Gastroesophageal sphincter (tissue), 4 donors: ENCODE measurements at regions not wholly inside any gene's neighbourhood (a gene's known extent, or its start where the extent isn't known, plus 50 kb on each side); places are given as distances from the start of the nearest gene placed in this dataset.

Experiments
- ATAC-seq: fragments of 150-250 bp; one replicate; pipeline ENCODE4 v1.9.1; 2016; ENCODE audit warnings: mild to moderate bottlenecking, moderate library complexity
- H3K27ac ChIP-seq, 4 donors: fragments of 200-600 bp; sonication (generic) in 3 of 4; 1 replicate in 3 of 4; 2 replicates in 1 of 4; pipeline ENCODE4 v1.5.1; 2016 to 2019
- H3K27me3 ChIP-seq: fragments of 200-600 bp; sonication (generic); one replicate; pipeline ENCODE4 v1.5.1; 2019
- H3K36me3 ChIP-seq, 2 donors: fragments of 200-600 bp; sonication (generic); one replicate each; pipeline ENCODE4 v1.5.1; 2019; ENCODE audit warnings: control low read depth in 1 of 2
- H3K4me1 ChIP-seq, 3 donors: fragments of 200-600 bp; sonication (generic); 1 replicate in 2 of 3; 2 replicates in 1 of 3; pipeline ENCODE4 v1.5.1; 2016 to 2019; ENCODE audit warnings: control low read depth in 2 of 3
- H3K4me3 ChIP-seq, 2 donors: fragments of 200-600 bp; sonication (generic); one replicate each; pipeline ENCODE4 v1.5.1; 2019; ENCODE audit warnings: mild to moderate bottlenecking in 1 of 2, moderate library complexity in 1 of 2
- H3K9me3 ChIP-seq, 3 donors: fragments of 200-600 bp; sonication (generic); one replicate each; pipeline ENCODE4 v1.5.1; 2017 to 2019; ENCODE audit warnings: control low read depth in 2 of 3
- EP300 ChIP-seq: sonication (generic); formaldehyde crosslinking; IDR thresholded peaks from one replicate; pipeline ENCODE4 v1.6.1; 2017; ENCODE audit warnings: antibody characterized with exemption, mild to moderate bottlenecking
- POLR2A ChIP-seq, 2 donors: fragments of 450-650 bp; IDR thresholded peaks; one replicate each; pipeline ENCODE4 v1.6.1; 2017; ENCODE audit warnings: antibody characterized with exemption in 2 of 2, mild to moderate bottlenecking in 2 of 2, moderate library complexity in 1 of 2
- POLR2AphosphoS5 ChIP-seq: sonication (generic); formaldehyde crosslinking; IDR thresholded peaks from one replicate; pipeline ENCODE4 v1.6.1; 2017; ENCODE audit warnings: antibody characterized with exemption
- WGBS, 2 donors: methylation state at CpG; one replicate each; pipeline ENCODE4 v1.1.5; 2018; ENCODE audit warnings: low coverage in 1 of 2; 5-methylcytosine and 5-hydroxymethylcytosine counted together
- TF ChIP-seq, protein P1 (sequence below), 4 experiments: fragments of 200-600 bp in 2 of 4; fragments of 450-650 bp in 2 of 4; sonication (generic) in 1 of 4; IDR thresholded peaks; one replicate each; pipeline ENCODE4 v1.5.1; 2017 to 2019; ENCODE audit warnings: antibody characterized with exemption in 4 of 4, mild to moderate bottlenecking in 2 of 4, moderate library complexity in 2 of 4

DNA sequence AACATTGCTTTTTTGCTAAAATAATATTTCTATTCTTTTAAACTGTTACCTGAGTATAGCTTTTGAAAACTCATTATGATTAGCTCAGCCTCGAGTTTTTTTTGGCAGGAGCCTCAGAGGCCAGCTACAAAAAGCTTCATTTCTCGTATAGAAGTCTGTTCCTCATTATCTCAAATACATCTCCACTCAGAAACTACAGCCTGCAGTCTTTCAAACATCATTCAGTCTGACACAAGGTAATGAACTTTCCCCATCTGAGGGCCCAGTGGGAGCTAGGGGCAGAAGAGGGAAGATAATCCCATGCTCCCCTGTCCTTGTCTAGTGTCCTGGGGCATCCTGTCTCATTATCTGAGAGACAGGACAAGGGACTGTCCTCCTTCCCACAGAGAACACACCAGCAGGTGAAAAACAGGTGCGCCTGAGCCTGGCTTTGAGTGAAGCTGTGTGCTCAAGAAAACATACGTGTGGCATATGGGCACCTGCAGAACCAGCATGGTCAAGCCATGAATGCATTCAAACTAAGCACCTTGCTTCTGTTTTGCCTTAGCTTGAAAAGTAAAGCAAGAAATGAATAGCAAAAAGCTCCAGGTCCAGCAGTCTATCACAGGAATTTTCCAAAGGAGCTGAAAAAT, 247.5 kb downstream of the MREG start:
- 63% methylated on average over 1 to 3 of the region's 4 CpGs for WGBS, 2 donors
- no peak overlapping the region for H3K4me3 ChIP-seq
- H3K4me1 ChIP-seq, result no peaks in the 10 kb centered on the region
- peaks cover 0 to 13% (median 0%) of the 10 kb centered on the region in 3 donors for H3K9me3 ChIP-seq
- H3K27me3 ChIP-seq, result no peaks in the 10 kb centered on the region
- TF ChIP-seq EP300 (no peak), POLR2AphosphoS5 (no peak), POLR2A (IDR thresholded peaks at IDR 0.05) (no peak)
- TF ChIP-seq, protein P1, sequence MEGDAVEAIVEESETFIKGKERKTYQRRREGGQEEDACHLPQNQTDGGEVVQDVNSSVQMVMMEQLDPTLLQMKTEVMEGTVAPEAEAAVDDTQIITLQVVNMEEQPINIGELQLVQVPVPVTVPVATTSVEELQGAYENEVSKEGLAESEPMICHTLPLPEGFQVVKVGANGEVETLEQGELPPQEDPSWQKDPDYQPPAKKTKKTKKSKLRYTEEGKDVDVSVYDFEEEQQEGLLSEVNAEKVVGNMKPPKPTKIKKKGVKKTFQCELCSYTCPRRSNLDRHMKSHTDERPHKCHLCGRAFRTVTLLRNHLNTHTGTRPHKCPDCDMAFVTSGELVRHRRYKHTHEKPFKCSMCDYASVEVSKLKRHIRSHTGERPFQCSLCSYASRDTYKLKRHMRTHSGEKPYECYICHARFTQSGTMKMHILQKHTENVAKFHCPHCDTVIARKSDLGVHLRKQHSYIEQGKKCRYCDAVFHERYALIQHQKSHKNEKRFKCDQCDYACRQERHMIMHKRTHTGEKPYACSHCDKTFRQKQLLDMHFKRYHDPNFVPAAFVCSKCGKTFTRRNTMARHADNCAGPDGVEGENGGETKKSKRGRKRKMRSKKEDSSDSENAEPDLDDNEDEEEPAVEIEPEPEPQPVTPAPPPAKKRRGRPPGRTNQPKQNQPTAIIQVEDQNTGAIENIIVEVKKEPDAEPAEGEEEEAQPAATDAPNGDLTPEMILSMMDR (IDR thresholded peaks at IDR 0.05), result no peak
- no peaks in the 10 kb centered on the region for H3K36me3 ChIP-seq
- ATAC-seq, result no peak
- H3K27ac ChIP-seq, result no peak overlapping the region

DNA sequence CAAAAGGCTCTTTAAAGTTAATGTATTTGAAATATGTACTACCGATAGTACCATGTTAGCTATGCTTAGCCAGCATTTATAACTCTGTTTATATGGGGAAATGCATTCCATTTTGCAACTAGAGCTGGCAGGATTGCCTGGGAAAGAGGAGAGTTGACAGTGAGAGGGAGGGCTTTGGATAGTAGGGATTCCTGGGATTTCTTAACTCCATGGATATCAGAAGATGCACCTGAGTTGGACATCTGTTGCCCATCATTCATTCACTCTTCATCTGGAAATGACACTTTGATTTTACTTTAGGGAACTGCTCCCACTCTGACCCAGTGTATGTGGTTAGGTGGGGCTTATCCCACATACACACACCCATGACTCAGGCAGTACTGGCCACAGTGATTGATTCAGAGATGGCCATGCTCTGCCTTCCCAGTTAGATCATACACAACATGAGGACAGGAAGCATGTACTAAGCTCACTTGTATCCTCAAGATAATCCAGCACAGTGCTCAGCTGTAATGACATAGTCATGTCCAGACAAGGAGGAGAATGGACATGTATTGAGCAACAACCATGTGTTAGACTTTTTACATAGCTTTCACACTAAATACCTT, 248.8 kb downstream of the MREG start:
- Histone ChIP-seq H3K4me3 (no peak overlapping the region), H3K27me3 (no peaks in the 10 kb centered on the region), H3K27ac (no peak overlapping the region), H3K9me3 (peaks cover 0 to 13% (median 0%) of the 10 kb centered on the region in 3 donors), H3K36me3 (no peaks in the 10 kb centered on the region), H3K4me1 (peaks cover 0 to 9% (median 0%) of the 10 kb centered on the region in 3 donors)
- 79 to 80% methylated on average over 1 of the region's 1 CpG for WGBS, 2 donors
- ATAC-seq, result no peak
- TF ChIP-seq EP300 (no peak), POLR2AphosphoS5 (no peak), POLR2A (IDR thresholded peaks at IDR 0.05) (no peak)
- TF ChIP-seq, protein P1 (IDR thresholded peaks at IDR 0.05), result no peak

DNA sequence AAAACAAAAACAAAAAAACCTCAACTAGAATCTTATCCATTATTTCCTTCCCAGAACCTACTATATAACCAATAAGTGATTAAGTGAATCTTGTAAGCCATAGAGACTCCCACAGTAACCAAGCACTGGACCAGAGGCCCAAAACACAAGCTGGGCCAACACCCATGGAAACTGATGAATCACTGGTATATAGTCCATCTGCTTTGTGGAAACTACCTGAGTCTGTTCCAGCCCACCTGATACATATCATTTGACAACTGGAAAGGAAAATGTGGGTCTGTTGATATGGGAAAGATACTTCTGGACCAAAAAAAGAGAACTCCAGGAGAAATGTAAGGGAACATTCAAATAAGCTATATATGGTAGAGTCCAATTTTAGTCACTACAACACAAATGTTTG, 252.8 kb downstream of the MREG start:
- Histone ChIP-seq H3K4me1 (peaks cover 0 to 9% (median 0%) of the 10 kb centered on the region in 3 donors), H3K27me3 (no peaks in the 10 kb centered on the region), H3K9me3 (no peaks in the 10 kb centered on the region), H3K4me3 (no peak overlapping the region), H3K27ac (no peak overlapping the region), H3K36me3 (no peaks in the 10 kb centered on the region)
- ATAC-seq, result no peak
- TF ChIP-seq EP300 (no peak), POLR2AphosphoS5 (no peak), POLR2A (IDR thresholded peaks at IDR 0.05) (no peak)
- TF ChIP-seq, protein P1 (IDR thresholded peaks at IDR 0.05), result no peak

DNA sequence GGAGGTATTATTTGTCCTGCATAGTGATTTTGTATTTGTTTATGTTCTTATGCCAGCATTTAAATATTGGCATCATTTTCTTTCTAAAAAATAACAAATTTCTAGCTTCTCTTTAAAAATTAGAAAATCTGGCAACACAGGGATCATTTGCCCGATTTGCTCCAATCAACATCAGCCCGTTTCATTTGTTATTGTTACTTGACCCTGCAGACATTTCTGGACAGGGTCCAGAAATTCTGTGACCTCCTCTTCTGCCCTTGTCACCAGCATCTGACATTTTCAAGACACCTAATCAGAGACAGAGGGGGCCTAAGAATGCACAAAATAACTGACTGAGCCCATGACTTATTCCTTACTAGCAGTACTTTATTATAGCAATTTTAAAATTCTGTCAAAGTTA, 253.3 kb downstream of the MREG start:
- ATAC-seq, result no peak
- H3K4me3 ChIP-seq, result no peak overlapping the region
- H3K36me3 ChIP-seq, result no peaks in the 10 kb centered on the region
- H3K27ac ChIP-seq, result no peak overlapping the region
- H3K9me3 ChIP-seq, result no peaks in the 10 kb centered on the region
- no peaks in the 10 kb centered on the region for H3K27me3 ChIP-seq
- 25 to 50% methylated on average over 2 of the region's 2 CpGs for WGBS, 2 donors
- H3K4me1 ChIP-seq, result peaks cover 0 to 9% (median 0%) of the 10 kb centered on the region in 3 donors
- TF ChIP-seq, protein P1 (IDR thresholded peaks at IDR 0.05), result no peak
- no peak for TF ChIP-seq POLR2AphosphoS5
- no peak for TF ChIP-seq EP300
- TF ChIP-seq POLR2A (IDR thresholded peaks at IDR 0.05), result no peak

DNA sequence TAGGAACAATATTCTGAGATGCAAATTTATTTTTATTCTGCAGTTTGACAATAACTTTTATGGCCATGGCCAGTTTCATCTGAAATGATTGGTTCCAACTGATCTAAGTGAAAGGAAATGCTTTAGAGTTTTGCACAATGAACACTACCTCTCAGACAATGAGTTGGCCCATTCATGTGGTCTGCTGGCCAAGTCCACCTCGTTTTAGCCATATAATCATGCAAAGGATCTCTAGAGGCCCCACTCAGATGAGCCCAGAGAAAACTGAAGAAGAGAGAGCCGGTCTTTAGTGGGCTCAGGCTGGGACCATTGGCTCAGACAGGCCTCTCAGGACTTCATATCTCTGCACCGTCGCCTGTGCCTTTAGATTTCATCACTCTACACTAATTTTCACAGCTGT, 254.7 kb downstream of the MREG start:
- Histone ChIP-seq H3K27me3 (no peaks in the 10 kb centered on the region), H3K9me3 (no peaks in the 10 kb centered on the region), H3K4me1 (peaks cover 0 to 9% (median 0%) of the 10 kb centered on the region in 3 donors), H3K27ac (peak overlapping the region in 1 of 4 donors; percentile 27), H3K4me3 (no peak overlapping the region), H3K36me3 (no peaks in the 10 kb centered on the region)
- TF ChIP-seq POLR2A (IDR thresholded peaks at IDR 0.05), result no peak
- TF ChIP-seq, protein P1 (IDR thresholded peaks at IDR 0.05), result no peak
- TF ChIP-seq EP300, result no peak
- no peak for TF ChIP-seq POLR2AphosphoS5
- no peak for ATAC-seq
- WGBS, 2 donors, result 70 to 73% methylated on average over 2 to 4 of the region's 4 CpGs
